NCI-H1092 treated with DMSO at 0.1 percent for 48 hours (cell line): ENCODE measurements at regions not wholly inside any gene's neighbourhood (a gene's known extent, or its start where the extent isn't known, plus 50 kb on each side); places are given as distances from the start of the nearest gene placed in this dataset.
A peak's percentile ranks its signal among the peaks of the same experiment; 100 is the strongest.

Experiments
- DNase-seq: peaks from one replicate; lab custom pipeline; 2025; lab: John Stamatoyannopoulos, UW

GRCh38 chr1:50295566-50295965 is 127.7 kb downstream of the DMRTA2 start:
- DNase-seq: no peak

- DNase-seq: no peak
These were observed 131.0 kb downstream of the DMRTA2 start for GRCh38 chr1:50292276-50292675.

- no peak for DNase-seq
These were observed 133.7 kb downstream of the DMRTA2 start for GRCh38 chr1:50289495-50289894.

GRCh38 chr1:50285994-50286393 is 137.2 kb downstream of the DMRTA2 start:
- DNase-seq: no peak

- no peak for DNase-seq
These were observed 143.5 kb downstream of the DMRTA2 start for GRCh38 chr1:50279622-50280330.

GRCh38 chr1:50278961-50279360 is 144.3 kb downstream of the DMRTA2 start:
- no peak for DNase-seq

GRCh38 chr1:50278410-50278809 is 144.8 kb downstream of the DMRTA2 start:
- no peak for DNase-seq

GRCh38 chr1:50275566-50275965 is 147.7 kb downstream of the DMRTA2 start:
- peak; percentile 76 for DNase-seq

- DNase-seq: peak; percentile 74
These were observed 150.3 kb downstream of the DMRTA2 start for GRCh38 chr1:50272912-50273311.

GRCh38 chr1:50271968-50272578 is 151.2 kb downstream of the DMRTA2 start:
- peak; percentile 51 for DNase-seq

GRCh38 chr1:50271337-50271736 is 151.9 kb downstream of the DMRTA2 start:
- DNase-seq: no peak

GRCh38 chr1:50270926-50271325 is 152.3 kb downstream of the DMRTA2 start:
- DNase-seq: no peak

GRCh38 chr1:50268049-50268448 is 155.2 kb downstream of the DMRTA2 start:
- no peak for DNase-seq

GRCh38 chr1:50266509-50266908 is 156.7 kb downstream of the DMRTA2 start:
- no peak for DNase-seq

GRCh38 chr1:50265790-50266314 is 157.1 kb downstream of the ELAVL4 start:
- no peak for DNase-seq

- no peak for DNase-seq
These were observed 155.9 kb downstream of the ELAVL4 start for GRCh38 chr1:50264590-50264989.

GRCh38 chr1:50262436-50262835 is 153.7 kb downstream of the ELAVL4 start:
- DNase-seq: no peak

- no peak for DNase-seq
These were observed 153.2 kb downstream of the ELAVL4 start for GRCh38 chr1:50261951-50262350.

- no peak for DNase-seq
These were observed 149.4 kb downstream of the ELAVL4 start for GRCh38 chr1:50257940-50258685.

GRCh38 chr1:50257029-50257428 is 148.3 kb downstream of the ELAVL4 start:
- DNase-seq: no peak
